ENCODE measurements at regions not wholly inside any gene's neighbourhood (a gene's known extent, or its start where the extent isn't known, plus 50 kb on each side); places are given as distances from the start of the nearest gene placed in this dataset.
"Not testable (repeated sequence)": the region's sequence is repeated elsewhere in the genome, so short reads cannot be mapped to it uniquely, and the experiment has no call there.

DNA sequence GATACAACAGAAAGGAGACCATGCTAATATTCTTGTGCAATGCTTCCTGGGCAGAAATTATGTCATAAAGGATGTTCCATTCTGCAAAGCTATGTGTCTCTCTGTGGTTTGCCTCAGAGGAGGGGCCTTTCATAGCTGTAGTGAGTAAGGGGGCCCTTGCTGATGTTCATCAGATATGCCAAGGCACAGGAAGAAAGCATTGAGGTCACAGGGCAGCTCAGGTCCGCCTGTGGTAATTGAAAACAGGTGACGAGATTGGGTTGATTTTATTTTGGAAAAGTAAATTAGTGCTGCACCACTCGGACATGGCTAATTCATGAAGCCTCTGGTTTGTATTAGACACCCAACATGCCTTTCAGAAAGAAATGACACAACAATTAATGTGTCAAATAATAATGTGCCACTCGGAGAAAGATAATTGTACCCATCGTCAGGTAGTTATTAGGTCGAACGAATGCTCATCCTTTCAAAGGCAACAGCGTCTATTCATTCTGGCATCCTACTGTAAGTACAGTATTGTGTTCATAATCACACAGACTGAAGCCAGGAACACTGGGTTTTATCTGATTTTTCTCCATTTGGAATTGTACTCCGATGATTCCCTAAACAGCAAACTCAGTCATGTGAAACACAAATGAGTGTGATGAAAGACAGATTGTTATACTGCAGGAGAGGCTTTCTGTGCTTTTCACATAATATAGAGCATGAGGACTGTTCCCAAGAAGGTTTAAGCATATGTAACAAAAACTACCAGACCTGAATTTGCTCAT is 421.6 kb upstream of the KLF12 start:
- DNase-seq = no peak

GRCh38 chr13:74555276-74555625 is 421.0 kb upstream of the KLF12 start:
- no peak for DNase-seq

GRCh38 chr13:74554569-74555275 is 420.5 kb upstream of the KLF12 start:
- DNase-seq = no peak

DNA sequence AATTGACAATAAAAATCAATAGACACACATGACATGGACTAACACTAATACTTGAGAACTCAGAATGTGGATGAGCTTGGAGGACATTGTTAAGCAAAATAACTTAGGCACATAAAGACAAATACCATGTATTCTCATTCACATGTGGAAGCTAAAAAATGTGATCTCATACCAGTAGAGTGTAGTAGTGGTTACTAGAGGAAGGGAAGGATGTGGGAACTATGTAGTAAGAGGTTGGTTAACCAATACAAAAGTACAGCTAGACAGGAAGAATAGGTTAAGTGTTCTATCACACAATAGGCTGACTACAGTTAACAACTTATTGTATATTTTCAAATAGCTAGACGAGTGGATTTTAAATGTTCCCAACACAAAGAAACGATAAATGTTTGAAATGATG is 415.8 kb upstream of the KLF12 start:
- no peak for DNase-seq

DNA sequence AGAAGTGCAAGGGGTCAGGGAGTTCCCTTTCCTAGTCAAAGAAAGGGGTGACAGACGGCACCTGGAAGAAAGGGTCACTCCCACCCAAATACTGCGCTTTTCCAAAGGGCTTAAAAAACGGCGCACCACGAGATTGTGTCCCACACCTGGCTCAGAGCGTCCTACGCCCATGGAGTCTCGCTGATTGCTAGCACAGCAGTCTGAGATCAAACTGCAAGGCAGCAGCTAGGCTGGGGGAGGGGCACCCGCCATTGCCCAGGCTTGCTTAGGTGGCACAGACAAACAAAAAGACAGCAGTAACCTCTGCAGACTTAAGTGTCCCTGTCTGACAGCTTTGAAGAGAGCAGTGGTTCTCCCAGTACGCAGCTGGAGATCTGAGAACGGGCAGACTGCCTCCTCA is 402.4 kb upstream of the KLF12 start:
- DNase-seq = not testable (repeated sequence)

DNA sequence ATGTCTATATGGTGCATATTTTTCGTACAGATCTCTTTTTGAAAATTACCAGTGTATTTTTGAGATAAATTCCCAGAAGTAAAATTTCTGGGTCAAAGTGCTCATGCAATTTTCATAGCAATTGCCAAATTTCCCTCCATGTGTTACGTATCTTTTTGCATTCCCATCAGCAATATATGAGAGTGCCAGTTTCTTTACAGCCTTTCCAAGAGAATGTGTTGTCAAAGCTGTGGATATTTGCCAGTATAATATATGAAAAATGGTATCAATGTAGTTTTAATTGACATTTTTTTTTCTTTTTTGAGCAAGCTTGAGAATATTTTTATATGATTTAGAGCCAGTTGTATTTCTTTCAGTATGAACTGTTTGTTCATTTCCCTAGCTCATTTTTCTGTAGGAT is 399.0 kb upstream of the KLF12 start:
- no peak for DNase-seq

- no peak for DNase-seq
Observed at GRCh38 chr13:74530011-74530410, 395.8 kb upstream of the KLF12 start.

DNA sequence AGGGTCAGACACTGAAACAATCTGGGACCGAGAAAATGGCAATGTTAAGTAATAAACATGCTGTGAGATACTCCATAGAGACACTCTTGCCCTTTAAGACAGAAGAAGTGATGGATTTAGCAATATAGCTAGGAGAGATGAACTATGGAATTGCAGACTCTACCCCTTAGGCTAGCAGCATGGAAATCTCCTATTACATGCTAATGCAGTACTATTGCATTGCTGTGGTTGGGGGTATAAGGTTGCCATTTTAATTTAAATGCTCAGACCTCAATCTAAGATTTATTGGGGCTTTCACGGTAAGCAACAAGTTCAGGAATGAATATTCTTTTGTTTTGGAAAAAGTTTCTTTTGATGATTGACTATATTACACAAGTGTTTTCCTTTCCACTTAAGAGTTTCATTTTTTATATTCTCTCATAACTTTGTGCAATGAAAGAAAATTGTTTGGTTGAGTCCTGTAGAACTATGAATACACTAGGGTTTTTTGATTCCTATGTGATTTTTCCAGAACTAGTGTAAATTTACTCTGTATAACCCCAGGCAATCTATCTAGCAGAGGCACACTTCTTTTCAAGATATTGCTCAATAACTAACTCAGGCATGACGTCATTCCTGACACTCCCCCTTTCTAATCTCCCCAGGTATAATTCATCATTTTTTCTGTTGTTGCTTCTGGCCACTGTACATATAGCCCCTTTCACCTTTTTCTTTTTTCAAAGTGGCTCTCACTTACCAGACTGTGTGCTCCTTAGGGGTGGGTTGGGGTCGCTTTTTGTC is 394.7 kb upstream of the KLF12 start:
- no peak for DNase-seq

- DNase-seq = no peak
Observed at GRCh38 chr13:74523057-74523456, 388.9 kb upstream of the KLF12 start.

DNA sequence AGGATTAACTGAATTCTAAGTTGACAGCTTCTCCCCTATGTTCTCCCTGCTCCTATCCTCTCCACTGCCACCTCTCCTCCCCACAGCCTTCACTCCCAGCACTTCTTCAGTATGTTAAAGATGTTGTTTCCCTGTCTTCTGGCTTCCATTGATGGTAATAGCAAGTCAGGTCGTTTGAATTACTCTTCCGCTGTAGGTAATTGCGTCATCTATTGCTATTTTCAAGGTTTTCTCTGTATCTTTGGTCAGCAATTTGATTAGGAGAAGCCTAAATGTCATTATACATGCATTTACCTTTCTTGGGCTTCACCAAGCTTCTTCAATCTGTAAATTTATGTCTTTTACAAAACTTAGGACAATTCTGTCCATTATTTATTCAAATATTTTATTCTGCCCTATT is 377.3 kb upstream of the KLF12 start:
- DNase-seq = no peak

DNA sequence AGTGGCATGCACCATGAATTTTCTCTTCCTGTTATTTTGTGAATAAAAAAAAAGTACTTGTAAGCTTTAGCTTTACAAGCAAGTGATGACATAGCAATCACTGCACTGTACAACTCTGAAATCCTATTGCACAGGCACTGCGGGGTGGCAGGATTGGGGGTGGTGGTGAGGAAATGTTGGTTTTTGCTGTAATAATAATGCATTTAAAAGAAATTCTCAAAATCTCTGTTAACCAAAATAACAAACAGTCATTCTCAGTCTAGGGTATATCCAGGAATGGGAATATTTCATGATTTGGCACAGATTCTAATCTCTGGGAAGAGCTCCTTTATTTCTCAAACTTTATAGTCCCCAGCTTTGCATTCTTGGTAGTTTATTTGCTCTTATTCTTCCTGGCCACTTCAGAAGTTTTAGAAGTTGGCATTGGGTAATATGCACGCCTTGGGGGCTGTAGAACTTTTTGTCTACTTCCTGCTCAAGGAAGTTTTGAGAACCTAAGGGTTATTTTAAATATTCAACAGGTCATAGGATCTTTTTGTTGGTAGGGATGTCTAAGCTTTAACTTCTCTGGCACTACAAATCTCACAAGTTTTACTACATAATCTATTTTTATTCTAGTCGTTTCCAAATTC is 353.0 kb upstream of the KLF12 start:
- no peak for DNase-seq

- no peak for DNase-seq
Observed at GRCh38 chr13:74485757-74486156, 351.6 kb upstream of the KLF12 start.

GRCh38 chr13:74479124-74479523 is 344.9 kb upstream of the KLF12 start:
- DNase-seq = no peak

- no peak for DNase-seq
Observed at GRCh38 chr13:74476788-74477187, 342.6 kb upstream of the KLF12 start.

DNA sequence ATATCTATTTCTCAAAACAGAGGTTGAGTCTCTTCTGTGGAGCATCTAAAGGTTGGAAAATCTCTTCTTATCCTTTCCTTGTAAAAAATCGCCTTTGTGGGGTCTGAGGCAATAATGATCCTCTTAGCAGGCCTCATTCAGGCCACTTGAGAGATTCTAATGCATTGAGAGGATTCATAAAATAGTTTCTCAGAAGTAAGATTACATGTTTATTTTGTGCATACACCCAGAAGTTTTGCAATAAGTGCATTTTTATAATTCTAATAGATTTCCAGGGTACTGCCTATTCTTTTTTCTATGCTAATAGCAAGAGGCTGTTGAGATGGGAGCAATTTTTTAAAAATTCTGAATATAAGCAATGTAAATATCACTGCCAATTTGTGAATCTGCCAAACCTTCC is 342.2 kb upstream of the KLF12 start:
- DNase-seq = no peak

DNA sequence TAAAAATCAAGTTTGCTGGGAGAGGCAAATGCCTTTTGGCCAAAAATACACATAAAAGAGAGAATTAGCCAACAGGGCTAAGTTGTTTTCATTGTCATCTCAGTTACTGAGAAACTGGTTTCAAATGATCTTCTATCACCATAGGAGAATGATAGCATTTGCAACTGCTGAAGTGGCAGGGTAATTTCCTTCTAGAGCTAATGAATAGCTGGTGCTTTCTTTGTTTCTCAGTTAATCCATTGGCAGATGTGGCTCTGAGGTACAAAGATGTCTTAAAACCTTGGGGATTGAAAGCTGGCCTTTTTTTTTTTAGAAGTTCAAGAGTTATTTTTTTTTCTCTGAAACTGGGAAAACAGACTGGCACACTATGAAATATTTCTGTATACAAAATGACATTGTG is 332.7 kb upstream of the KLF12 start:
- DNase-seq = no peak

DNA sequence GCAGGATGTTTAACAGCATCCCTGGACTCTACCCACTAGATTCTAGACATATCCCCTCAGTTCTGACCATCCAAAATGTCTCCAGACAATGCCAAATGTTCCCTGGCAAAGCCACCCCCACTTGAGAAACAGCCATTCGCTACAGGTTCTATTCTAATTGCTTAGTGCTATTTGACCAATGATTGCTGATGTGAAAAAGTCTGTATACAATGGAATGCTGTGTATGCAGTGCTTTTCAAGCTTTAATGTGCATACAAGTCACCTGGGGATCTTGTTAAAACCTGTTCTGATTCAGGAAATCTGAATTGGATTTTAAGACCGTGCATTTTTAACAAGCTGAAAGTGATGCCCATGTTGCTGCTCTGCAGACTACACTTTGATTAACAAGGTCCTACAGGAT is 331.8 kb upstream of the KLF12 start:
- no peak for DNase-seq

DNA sequence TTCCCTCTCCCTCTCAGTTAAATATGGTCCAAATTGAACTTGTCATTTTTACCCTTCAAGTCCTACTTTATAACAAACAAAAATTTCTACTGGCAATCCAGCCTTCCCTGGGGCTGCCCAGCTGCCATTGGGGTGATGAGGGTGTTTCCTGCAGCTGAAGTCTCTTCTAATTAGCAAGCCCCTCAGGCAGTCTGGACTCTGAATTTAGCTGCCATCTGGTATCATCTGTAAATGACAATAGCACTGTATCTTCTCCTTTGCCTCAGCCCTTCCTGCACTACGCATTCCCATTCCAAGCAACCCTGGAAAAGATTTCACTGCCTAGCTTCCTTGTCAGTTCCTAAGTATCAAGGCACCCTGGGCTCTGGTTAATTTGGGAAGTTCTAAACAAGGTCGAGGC is 331.1 kb upstream of the KLF12 start:
- DNase-seq = no peak

GRCh38 chr13:74464670-74465069 is 330.5 kb upstream of the KLF12 start:
- DNase-seq = no peak

GRCh38 chr13:74461011-74461410 is 326.8 kb upstream of the KLF12 start:
- DNase-seq = no peak

- DNase-seq = no peak
Observed at GRCh38 chr13:74452881-74453280, 318.7 kb upstream of the KLF12 start.

- DNase-seq = no peak
Observed at GRCh38 chr13:74452176-74452575, 318.0 kb upstream of the KLF12 start.

GRCh38 chr13:74450964-74451363 is 316.8 kb upstream of the KLF12 start:
- no peak for DNase-seq

- DNase-seq = no peak
Observed at GRCh38 chr13:74450525-74450845, 316.3 kb upstream of the KLF12 start.

All from 8988T (cell line).